H1 (cell line): ENCODE measurements at regions not wholly inside any gene's neighbourhood (a gene's known extent, or its start where the extent isn't known, plus 50 kb on each side); places are given as distances from the start of the nearest gene placed in this dataset.

ENCODE experiments used
- ATF3 ChIP-seq: IDR thresholded peaks from 2 replicates; pipeline ENCODE4 v1.6.1; 2011; ENCODE audit warnings: low read depth, mild to moderate bottlenecking, low read length; ENCODE audit not compliant: insufficient read depth
- CTBP2 ChIP-seq: IDR thresholded peaks from 2 replicates; pipeline ENCODE4 v1.7.0; 2011; ENCODE audit warnings: borderline replicate concordance, mild to moderate bottlenecking, moderate library complexity, mixed read lengths, low read length; ENCODE audit not compliant: insufficient read depth, insufficient read length

- TF ChIP-seq CTBP2 (no peak), ATF3 (no peak)
Observed at GRCh38 chr6:1473166-1473565, 83.8 kb downstream of the FOXF2 start (continued).
